Ectodermal cell (in vitro differentiated cells): ENCODE measurements at regions not wholly inside any gene's neighbourhood (a gene's known extent, or its start where the extent isn't known, plus 50 kb on each side); places are given as distances from the start of the nearest gene placed in this dataset.

ENCODE experiments used
- H3K27ac ChIP-seq: 2 replicates; pipeline ENCODE4 v1.7.0; 2013; ENCODE audit warnings: mild to moderate bottlenecking, low read depth, low read length; ENCODE audit not compliant: insufficient read depth, poor library complexity, severe bottlenecking
- H3K27me3 ChIP-seq: 2 replicates; pipeline ENCODE4 v1.7.0; 2013; ENCODE audit warnings: mild to moderate bottlenecking, low read length; ENCODE audit not compliant: insufficient read depth, control insufficient read depth, poor library complexity, severe bottlenecking
- H3K36me3 ChIP-seq: one replicate; pipeline ENCODE4 v1.7.0; 2013; ENCODE audit warnings: low read length; ENCODE audit not compliant: control insufficient read depth, insufficient read depth
- H3K4me1 ChIP-seq: one replicate; pipeline ENCODE4 v1.7.0; 2013; ENCODE audit warnings: low read length; ENCODE audit not compliant: control insufficient read depth, insufficient read depth
- H3K4me3 ChIP-seq: 2 replicates; pipeline ENCODE4 v1.7.0; 2013; ENCODE audit warnings: low read depth, low read length, control low read depth; ENCODE audit not compliant: insufficient read depth
- H3K9me3 ChIP-seq: 2 replicates; pipeline ENCODE4 v1.7.0; 2013; ENCODE audit warnings: mild to moderate bottlenecking, low read length, moderate library complexity; ENCODE audit not compliant: control insufficient read depth
- WGBS, 2 experiments: methylation state at CpG; one replicate each; pipeline ENCODE4 v1.1.7; 2013; ENCODE audit warnings: missing lambda C conversion rate in 2 of 2; 5-methylcytosine and 5-hydroxymethylcytosine counted together

- 0% methylated on average over 1 of the region's 1 CpG; no CpG with 5 or more reads in 1 of the 2 experiments for WGBS, 2 experiments
- no peaks in the 10 kb centered on the region for H3K27me3 ChIP-seq
- no peaks in the 10 kb centered on the region for H3K36me3 ChIP-seq
- no peak overlapping the region for H3K27ac ChIP-seq
- H3K4me1 ChIP-seq: peaks cover 7% of the 10 kb centered on the region
- no peaks in the 10 kb centered on the region for H3K9me3 ChIP-seq
- no peak overlapping the region for H3K4me3 ChIP-seq
Observed at GRCh38 chr22:27088026-27088425, 430.6 kb downstream of the MIAT start.

DNA sequence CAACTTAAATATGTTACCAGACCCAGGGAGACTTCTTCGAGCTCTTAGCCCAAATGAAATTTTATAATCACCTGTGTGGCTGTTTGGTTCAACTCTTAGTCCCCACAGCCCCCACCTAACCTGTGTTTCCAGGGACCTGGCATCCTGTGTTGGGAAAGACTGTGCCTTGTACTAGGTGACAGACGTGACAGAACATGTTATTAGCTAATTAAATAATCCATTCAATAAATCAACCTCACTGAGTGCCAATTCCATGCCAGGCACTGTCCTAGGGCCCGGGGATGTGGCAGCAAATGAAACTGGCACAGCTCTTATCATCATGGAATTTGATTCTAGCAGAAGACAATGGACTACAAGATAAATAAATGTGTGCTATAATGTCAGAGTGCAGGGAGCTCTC is 431.9 kb downstream of the MIAT start:
- H3K36me3 ChIP-seq: no peaks in the 10 kb centered on the region
- H3K4me1 ChIP-seq: peaks cover 7% of the 10 kb centered on the region
- H3K4me3 ChIP-seq: no peak overlapping the region
- no peaks in the 10 kb centered on the region for H3K27me3 ChIP-seq
- WGBS, 2 experiments: 65 to 69% methylated on average over 3 of the region's 3 CpGs
- no peaks in the 10 kb centered on the region for H3K9me3 ChIP-seq
- no peak overlapping the region for H3K27ac ChIP-seq

- 92 to 93% methylated on average over 17 of the region's 17 CpGs for WGBS, 2 experiments
- Histone ChIP-seq H3K4me1 (peaks cover 7% of the 10 kb centered on the region), H3K27me3 (no peaks in the 10 kb centered on the region), H3K4me3 (no peak overlapping the region), H3K36me3 (no peaks in the 10 kb centered on the region), H3K9me3 (no peaks in the 10 kb centered on the region), H3K27ac (no peak overlapping the region)
Observed at GRCh38 chr22:27090611-27091011, 433.2 kb downstream of the MIAT start.

GRCh38 chr22:27093422-27093821 is 436.0 kb downstream of the MIAT start:
- 86 to 96% methylated on average over 4 of the region's 4 CpGs for WGBS, 2 experiments
- Histone ChIP-seq H3K27me3 (no peaks in the 10 kb centered on the region), H3K36me3 (no peaks in the 10 kb centered on the region), H3K27ac (no peak overlapping the region), H3K9me3 (no peaks in the 10 kb centered on the region), H3K4me3 (no peak overlapping the region), H3K4me1 (peaks cover 2% of the 10 kb centered on the region)

DNA sequence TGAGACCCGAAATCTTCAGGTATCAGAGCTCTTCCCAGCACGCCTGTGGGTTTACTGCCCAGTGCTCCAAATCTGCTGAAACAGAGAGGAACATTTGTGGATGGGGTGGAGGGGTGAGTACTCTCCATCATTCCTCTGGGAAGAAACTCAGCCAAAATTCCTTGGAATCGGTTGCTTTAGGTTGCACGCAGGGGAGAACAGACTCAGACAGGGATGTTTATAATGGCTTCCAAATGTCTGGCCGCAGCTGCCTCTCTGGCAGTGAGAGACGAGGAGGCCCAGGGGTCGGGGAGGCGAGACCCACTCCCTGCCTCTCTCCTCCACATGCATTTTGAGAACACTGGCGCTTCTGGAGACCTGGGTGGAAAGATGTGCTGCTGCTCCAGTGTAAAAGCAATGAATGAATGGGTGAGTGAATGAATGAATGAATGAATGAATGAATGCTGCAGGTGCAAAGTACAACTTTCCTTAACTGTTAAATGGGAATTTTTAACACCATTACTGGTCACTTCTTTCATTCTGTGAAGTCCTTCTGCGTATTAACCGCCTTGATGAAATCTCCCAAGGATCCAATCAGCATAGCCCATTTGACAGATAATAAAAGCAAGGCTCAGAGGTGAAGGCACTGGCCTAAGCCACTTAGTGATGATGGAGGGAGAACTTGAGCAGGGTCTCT is 437.4 kb downstream of the MIAT start:
- no peak overlapping the region for H3K27ac ChIP-seq
- peaks cover 3% of the 10 kb centered on the region for H3K4me1 ChIP-seq
- no peak overlapping the region for H3K4me3 ChIP-seq
- no peaks in the 10 kb centered on the region for H3K27me3 ChIP-seq
- no peaks in the 10 kb centered on the region for H3K9me3 ChIP-seq
- WGBS, 2 experiments: 92 to 93% methylated on average over 11 of the region's 11 CpGs
- H3K36me3 ChIP-seq: no peaks in the 10 kb centered on the region

DNA sequence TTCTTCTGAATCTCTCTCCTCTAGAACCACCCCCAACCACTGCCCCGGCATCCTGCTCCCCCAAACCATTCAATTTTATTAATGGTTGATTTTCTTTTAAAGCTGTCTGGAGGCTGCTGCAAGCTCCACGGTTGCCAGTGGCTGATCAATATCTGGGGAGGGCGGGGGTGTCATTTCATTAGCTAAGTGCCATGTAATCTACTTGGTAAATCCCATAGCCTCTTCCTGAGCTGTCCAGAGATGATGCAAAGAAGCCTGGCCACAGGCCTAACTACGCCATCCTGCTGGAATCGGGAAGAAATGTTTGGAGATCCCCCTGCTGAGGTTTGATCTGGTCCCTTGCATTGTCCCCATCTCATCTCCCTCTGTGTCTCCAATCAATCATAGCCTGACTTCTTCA is 440.1 kb downstream of the MIAT start:
- H3K27ac ChIP-seq: no peak overlapping the region
- H3K36me3 ChIP-seq: no peaks in the 10 kb centered on the region
- no peak overlapping the region for H3K4me3 ChIP-seq
- H3K9me3 ChIP-seq: no peaks in the 10 kb centered on the region
- peaks cover 22% of the 10 kb centered on the region for H3K4me1 ChIP-seq
- WGBS, 2 experiments: 73% methylated on average over 5 of the region's 5 CpGs
- no peaks in the 10 kb centered on the region for H3K27me3 ChIP-seq

DNA sequence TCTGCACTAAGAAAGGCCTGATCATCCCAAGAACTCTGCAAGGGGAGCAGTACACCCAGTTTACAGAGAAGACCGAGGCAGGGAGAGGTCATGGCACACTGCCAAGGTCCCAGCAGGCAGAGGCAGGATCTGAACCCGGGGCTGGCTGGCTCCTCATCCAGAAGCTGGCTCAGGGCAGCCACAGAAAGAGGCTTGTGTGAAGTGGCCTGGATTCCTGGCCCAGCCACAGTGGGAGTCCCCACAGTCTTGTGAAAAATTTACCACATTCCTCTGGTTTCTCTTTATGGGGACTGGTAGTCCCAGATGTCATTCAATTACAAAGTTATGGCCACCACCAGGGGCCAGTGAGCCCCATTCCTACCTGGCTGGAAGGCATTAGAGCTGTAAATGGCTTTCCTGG is 440.5 kb downstream of the MIAT start:
- Histone ChIP-seq H3K4me3 (no peak overlapping the region), H3K9me3 (no peaks in the 10 kb centered on the region), H3K27ac (no peak overlapping the region), H3K27me3 (no peaks in the 10 kb centered on the region), H3K36me3 (no peaks in the 10 kb centered on the region), H3K4me1 (peaks cover 22% of the 10 kb centered on the region)
- WGBS, 2 experiments: 91 to 93% methylated on average over 2 of the region's 2 CpGs

- no peak overlapping the region for H3K4me3 ChIP-seq
Observed at GRCh38 chr22:27099946-27100722, 442.7 kb downstream of the MIAT start.

GRCh38 chr22:27100789-27101188 is 443.4 kb downstream of the MIAT start:
- Histone ChIP-seq H3K27me3 (no peaks in the 10 kb centered on the region), H3K4me3 (no peak overlapping the region), H3K9me3 (no peaks in the 10 kb centered on the region), H3K4me1 (peaks cover 22% of the 10 kb centered on the region), H3K36me3 (no peaks in the 10 kb centered on the region), H3K27ac (no peak overlapping the region)
- WGBS, 2 experiments: 8 to 11% methylated on average over 18 of the region's 18 CpGs

More at GRCh38 chr22:27099946-27100722, 442.7 kb downstream of the MIAT start:
- H3K27me3 ChIP-seq: no peaks in the 10 kb centered on the region
- H3K9me3 ChIP-seq: no peaks in the 10 kb centered on the region
- H3K4me1 ChIP-seq: peaks cover 22% of the 10 kb centered on the region
- H3K27ac ChIP-seq: no peak overlapping the region
- WGBS, 2 experiments: 67 to 69% methylated on average over 15 of the region's 15 CpGs
- no peaks in the 10 kb centered on the region for H3K36me3 ChIP-seq

GRCh38 chr22:27101288-27101687 is 443.9 kb downstream of the MIAT start:
- Histone ChIP-seq H3K4me3 (no peak overlapping the region), H3K27me3 (no peaks in the 10 kb centered on the region), H3K4me1 (peaks cover 22% of the 10 kb centered on the region), H3K36me3 (no peaks in the 10 kb centered on the region), H3K27ac (no peak overlapping the region), H3K9me3 (no peaks in the 10 kb centered on the region)
- 96 to 100% methylated on average over 1 of the region's 1 CpG for WGBS, 2 experiments
